Brain pericyte (primary cell): ENCODE measurements at regions not wholly inside any gene's neighbourhood (a gene's known extent, or its start where the extent isn't known, plus 50 kb on each side); places are given as distances from the start of the nearest gene placed in this dataset.
A peak's percentile ranks its signal among the peaks of the same experiment; 100 is the strongest.

ENCODE experiments used
- DNase-seq: peaks from one replicate; pipeline ENCODE4 v3.0.0-alpha.2; 2012; ENCODE audit warnings: low read depth, low spot score

- DNase-seq = no peak
Observed at GRCh38 chr21:25381936-25382452, 225.3 kb downstream of the MRPL39 start.

- DNase-seq = no peak
Observed at GRCh38 chr21:25375675-25376074, 231.6 kb downstream of the MRPL39 start.

- no peak for DNase-seq
Observed at GRCh38 chr21:25373126-25374082, 233.9 kb downstream of the MRPL39 start.

GRCh38 chr21:25371841-25372425 lies 235.3 kb downstream of the MRPL39 start:
- no peak for DNase-seq

- DNase-seq = peak; percentile 13
Observed at GRCh38 chr21:25370311-25370744, 237.0 kb downstream of the MRPL39 start.

- no peak for DNase-seq
Observed at GRCh38 chr21:25369524-25370300, 237.6 kb downstream of the MRPL39 start.

GRCh38 chr21:25368531-25368930 lies 238.8 kb downstream of the MRPL39 start:
- DNase-seq = no peak

GRCh38 chr21:25366116-25366515 lies 241.2 kb downstream of the MRPL39 start:
- DNase-seq = no peak

GRCh38 chr21:25362375-25363267 lies 244.7 kb downstream of the MRPL39 start:
- DNase-seq = no peak

- no peak for DNase-seq
Observed at GRCh38 chr21:25361765-25362164, 245.5 kb downstream of the MRPL39 start.

GRCh38 chr21:25361097-25361496 lies 246.2 kb downstream of the MRPL39 start:
- no peak for DNase-seq

- no peak for DNase-seq
Observed at GRCh38 chr21:25360593-25360992, 246.7 kb downstream of the MRPL39 start.

GRCh38 chr21:25359724-25360123 lies 247.6 kb downstream of the MRPL39 start:
- DNase-seq = no peak

- DNase-seq = no peak
Observed at GRCh38 chr21:25350056-25350455, 257.2 kb downstream of the MRPL39 start.

GRCh38 chr21:25343774-25344545 lies 263.3 kb downstream of the MRPL39 start:
- DNase-seq = no peak

GRCh38 chr21:25342816-25343215 lies 264.5 kb downstream of the MRPL39 start:
- DNase-seq = no peak

- DNase-seq = no peak
Observed at GRCh38 chr21:25341981-25342380, 265.3 kb downstream of the MRPL39 start.

GRCh38 chr21:25338415-25338814 lies 268.9 kb downstream of the MRPL39 start:
- DNase-seq = no peak

- no peak for DNase-seq
Observed at GRCh38 chr21:25334046-25334730, 273.1 kb downstream of the MRPL39 start.

GRCh38 chr21:25331286-25331685 lies 276.0 kb downstream of the MRPL39 start:
- no peak for DNase-seq
